ENCODE measurements at regions not wholly inside any gene's neighbourhood (a gene's known extent, or its start where the extent isn't known, plus 50 kb on each side); places are given as distances from the start of the nearest gene placed in this dataset.

GRCh38 chr2:234133004-234133403, 82.5 kb downstream of the SPP2 start (continued):
- TF ChIP-seq MNT (IDR thresholded peaks at IDR 0.05) (no peak), PRDM15 (CRISPR knock-in tag; IDR thresholded peaks at IDR 0.05) (no peak), SNAPC4 (CRISPR knock-in tag; IDR thresholded peaks at IDR 0.05) (no peak), HMGA1 (CRISPR knock-in tag; conservative IDR thresholded peaks at IDR 0.05) (no peak), TRIM24 (CRISPR knock-in tag; IDR thresholded peaks at IDR 0.05) (no peak), SIN3B (IDR thresholded peaks at IDR 0.05; ENCODE audit: low read length) (no peak)

All from HepG2 (cell line).